HCT116 (cell line): ENCODE measurements at regions not wholly inside any gene's neighbourhood (a gene's known extent, or its start where the extent isn't known, plus 50 kb on each side); places are given as distances from the start of the nearest gene placed in this dataset.

Experiments used
- ATAC-seq: fragments of 200-7000 bp; cut with Tn5 transposase; 2 replicates; pipeline ENCODE4 v1.9.1; 2020; ENCODE audit warnings: mild to moderate bottlenecking, moderate library complexity
- BruUV-seq: library from RNA; stranded (reverse); fragments of 400-500 nt; replicated peaks from 2 replicates; lab custom pipeline; 2021; lab: Mats Ljungman, UMichigan
- CTCF ChIA-PET: fragments of 300-600 bp; sonication (Branson Sonifier 250); formaldehyde crosslinking; loops from one replicate; lab custom pipeline; 2021; ENCODE audit warnings: antibody characterized with exemption; lab: Charles Lee
- POLR2A ChIA-PET: fragments of 300-600, 350-600 bp; sonication (Branson Sonifier 250); formaldehyde crosslinking; loops from one replicate; lab custom pipeline; 2021; ENCODE audit warnings: antibody characterized with exemption; lab: Charles Lee
- RAD21 ChIA-PET, 2 experiments: fragments of 300-600 bp; sonication (Branson Sonifier 250); formaldehyde crosslinking; loops; one replicate each; lab custom pipeline; 2023; ENCODE audit warnings: low total read pairs in 2 of 2; ENCODE audit not compliant: uncharacterized antibody in 2 of 2, unreplicated experiment in 2 of 2, low non-redundant PET in 1 of 2; lab: Charles Lee
- DNase-seq: peaks from one replicate; pipeline ENCODE4 v3.0.0-alpha.2; 2010; ENCODE audit warnings: low read depth, low spot score
- H2AFZ ChIP-seq: fragments of 200-600 bp; shearing (Covaris generic), sonication (generic); 2 replicates; pipeline ENCODE4 v1.6.1; 2017; ENCODE audit warnings: low read depth, mixed run types, mixed read lengths, antibody characterized with exemption, low read length; ENCODE audit not compliant: poor library complexity, severe bottlenecking
- H3K27ac ChIP-seq: 2 replicates; pipeline ENCODE4 v1.5.1; 2012; ENCODE audit warnings: low read depth, low read length
- H3K27me3 ChIP-seq: fragments of 200-600 bp; sonication (generic); 2 replicates; pipeline ENCODE4 v1.6.1; 2016; ENCODE audit warnings: mixed run types, low read length, mixed read lengths; ENCODE audit not compliant: insufficient read depth
- H3K36me3 ChIP-seq, 2 experiments: fragments of 200-500 bp in 1 of 2; fragments of 200-600 bp in 1 of 2; sonication (Bioruptor generic) in 1 of 2; sonication (generic) in 1 of 2; 2 replicates each; pipeline versions ENCODE4 v1.5.1 to v1.6.1; 2014 to 2016; ENCODE audit warnings: low read length in 2 of 2, inconsistent platforms in 1 of 2, mixed read lengths in 1 of 2, mixed run types in 1 of 2; ENCODE audit not compliant: insufficient read depth in 2 of 2, control insufficient read depth in 1 of 2
- H3K4me1 ChIP-seq, 2 experiments: fragments of 200-600 bp in 1 of 2; sonication (generic) in 1 of 2; 2 replicates each; pipeline versions ENCODE4 v1.5.1 to v1.6.1; 2012 to 2017; ENCODE audit warnings: low read length in 2 of 2, inconsistent platforms in 1 of 2, mild to moderate bottlenecking in 1 of 2, mixed read lengths in 1 of 2, mixed run types in 1 of 2, moderate library complexity in 1 of 2; ENCODE audit not compliant: insufficient read depth in 2 of 2, control insufficient read depth in 1 of 2
- H3K4me2 ChIP-seq: fragments of 200-600 bp; sonication (generic); 2 replicates; pipeline ENCODE4 v1.6.1; 2017; ENCODE audit warnings: mixed run types, low read length, mixed read lengths
- H3K4me3 ChIP-seq, 2 experiments: fragments of 200-600 bp in 1 of 2; sonication (generic) in 1 of 2; replicated peaks in 1 of 2; 2 replicates each; pipeline ENCODE4 v1.5.1; 2011 to 2016; ENCODE audit warnings: low read length in 2 of 2, control low read depth in 1 of 2, low read depth in 1 of 2, mild to moderate bottlenecking in 1 of 2, mixed read lengths in 1 of 2, mixed run types in 1 of 2
- H3K79me2 ChIP-seq: fragments of 200-600 bp; sonication (generic); 2 replicates; pipeline ENCODE4 v1.6.1; 2017; ENCODE audit warnings: mild to moderate bottlenecking, mixed run types, low read length, moderate library complexity, mixed read lengths; ENCODE audit not compliant: insufficient read depth
- H3K9ac ChIP-seq: fragments of 200-600 bp; sonication (generic); 2 replicates; pipeline ENCODE4 v1.6.1; 2016; ENCODE audit warnings: low read length, mixed read lengths
- H3K9me2 ChIP-seq: fragments of 200-600 bp; sonication (generic), shearing (Covaris generic); 2 replicates; pipeline ENCODE4 v1.6.1; 2017; ENCODE audit warnings: mixed run types, mild to moderate bottlenecking, moderate library complexity; ENCODE audit not compliant: insufficient read depth
- H3K9me3 ChIP-seq, 2 experiments: fragments of 200-500 bp in 1 of 2; fragments of 200-600 bp in 1 of 2; sonication (Bioruptor generic) in 1 of 2; sonication (generic) in 1 of 2; 2 replicates each; pipeline ENCODE4 v1.6.1; 2014 to 2017; ENCODE audit warnings: low read length in 2 of 2, mixed read lengths in 2 of 2, inconsistent platforms in 1 of 2, low read depth in 1 of 2, mild to moderate bottlenecking in 1 of 2, mixed run types in 1 of 2, moderate library complexity in 1 of 2; ENCODE audit not compliant: control insufficient read depth in 1 of 2, insufficient read depth in 1 of 2
- H4K20me1 ChIP-seq: fragments of 200-600 bp; sonication (generic), shearing (Covaris generic); 2 replicates; pipeline ENCODE4 v1.6.1; 2017; ENCODE audit warnings: mixed run types, mild to moderate bottlenecking, moderate library complexity; ENCODE audit not compliant: insufficient read depth
- CBX3 ChIP-seq: IDR thresholded peaks from 2 replicates; pipeline ENCODE4 v1.6.1; 2012; ENCODE audit warnings: low read depth
- CTCF ChIP-seq, 3 experiments: fragments of 200-600 bp in 1 of 3; sonication (generic) in 1 of 3; IDR thresholded peaks in 2 of 3; conservative IDR thresholded peaks in 1 of 3; 2 replicates each; pipeline ENCODE4 v1.5.1; 2012 to 2017; ENCODE audit warnings: low read depth in 2 of 3, low read length in 2 of 3, antibody characterized with exemption in 1 of 3, borderline replicate concordance in 1 of 3, control low read depth in 1 of 3, mild to moderate bottlenecking in 1 of 3, mixed read lengths in 1 of 3, mixed run types in 1 of 3, moderate library complexity in 1 of 3; ENCODE audit not compliant: insufficient read depth in 1 of 3
- EGR1 ChIP-seq: IDR thresholded peaks from 2 replicates; pipeline ENCODE4 v1.6.1; 2012; ENCODE audit warnings: low read depth
- ELF1 ChIP-seq: IDR thresholded peaks from 2 replicates; pipeline ENCODE4 v1.6.1; 2012; ENCODE audit warnings: low read depth, borderline replicate concordance
- EZH2 ChIP-seq: fragments of 200-600 bp; sonication (generic); IDR thresholded peaks from 2 replicates; pipeline ENCODE4 v1.6.1; 2017; ENCODE audit warnings: antibody characterized with exemption, mixed run types
- EZH2phosphoT487 ChIP-seq: fragments of 200-600 bp; IDR thresholded peaks from 2 replicates; pipeline ENCODE4 v1.6.1; 2018; ENCODE audit warnings: antibody characterized with exemption, borderline replicate concordance
- FOSL1 ChIP-seq: IDR thresholded peaks from 2 replicates; pipeline ENCODE4 v1.6.1; 2012; ENCODE audit warnings: low read depth
- MAX ChIP-seq: IDR thresholded peaks from 2 replicates; pipeline ENCODE4 v1.6.1; 2012
- POLR2A ChIP-seq: IDR thresholded peaks from 2 replicates; pipeline ENCODE4 v1.7.0; 2011; ENCODE audit warnings: borderline replicate concordance; ENCODE audit not compliant: insufficient read depth, insufficient read length; ENCODE audit errors: extremely low read depth
- POLR2AphosphoS5 ChIP-seq: IDR thresholded peaks from 2 replicates; pipeline ENCODE4 v1.6.1; 2011; ENCODE audit warnings: mild to moderate bottlenecking, low read depth, low read length, moderate library complexity
- RAD21 ChIP-seq: IDR thresholded peaks from 2 replicates; pipeline ENCODE4 v1.6.1; 2012; ENCODE audit warnings: low read depth, mild to moderate bottlenecking
- REST ChIP-seq: IDR thresholded peaks from 2 replicates; pipeline ENCODE4 v1.6.1; 2012; ENCODE audit warnings: low read depth
- SP1 ChIP-seq: IDR thresholded peaks from 2 replicates; pipeline ENCODE4 v1.6.1; 2012; ENCODE audit warnings: low read depth
- TCF7L2 ChIP-seq: IDR thresholded peaks from 2 replicates; pipeline ENCODE4 v1.7.0; 2011; ENCODE audit warnings: borderline replicate concordance, inconsistent platforms; ENCODE audit not compliant: insufficient read depth, insufficient read length; ENCODE audit errors: extremely low read depth
- YY1 ChIP-seq: IDR thresholded peaks from 2 replicates; pipeline ENCODE4 v1.6.1; 2011; ENCODE audit warnings: low read length, low read depth, moderate library complexity, mild to moderate bottlenecking; ENCODE audit not compliant: insufficient replicate concordance; ENCODE audit errors: extremely low read depth
- intact Hi-C: fragments of 100-400 bp; cut with micrococcal nuclease; formaldehyde crosslinking; loops from 2 replicates; pipeline ENCODE4 v1.10.0; 2022

- TF ChIP-seq POLR2A = no peak
- TF ChIP-seq CBX3 = no peak
- no peak for TF ChIP-seq CTCF (IDR thresholded peaks at IDR 0.05 in 2 of 3, conservative IDR thresholded peaks at IDR 0.05 in 1 of 3; ENCODE audit: borderline replicate concordance in 1 of 3, insufficient read depth in 1 of 3, low read depth in 2 of 3, low read length in 2 of 3)
- TF ChIP-seq EZH2 = no peak
- no peak for TF ChIP-seq EZH2phosphoT487
- no peak for TF ChIP-seq SP1
- no peak for TF ChIP-seq EGR1
- no peak for TF ChIP-seq TCF7L2
- ChIA-PET RAD21 (no interaction called here), CTCF (no interaction called here), POLR2A (no interaction called here)
- Histone ChIP-seq H3K27me3 (0 out of 2 replicates have a peak, but pooled peaks cover 11% of the 10 kb centered on the region), H3K27ac (no peak overlapping the region), H3K4me3 (no peak overlapping the region), H3K9ac (no peak overlapping the region), H4K20me1 (no peaks in the 10 kb centered on the region), H3K9me2 (no peaks in the 10 kb centered on the region), H3K4me2 (no peak overlapping the region), H3K79me2 (no peaks in the 10 kb centered on the region), H3K9me3 (no peaks in the 10 kb centered on the region), H3K4me1 (no peaks in the 10 kb centered on the region), H3K36me3 (no peaks in the 10 kb centered on the region), H2AFZ (no peak overlapping the region)
- DNase-seq (no peak), ATAC-seq (no peak)
- BruUV-seq = no TSS peak
- intact Hi-C loops = no loop called here
These were observed 99.4 kb upstream of the ADAMTS16 start for GRCh38 chr5:5040712-5041111.

- TF ChIP-seq ELF1 = no peak
- no peak for TF ChIP-seq FOSL1
- TF ChIP-seq TCF7L2 = no peak
- no peak for TF ChIP-seq POLR2AphosphoS5
- TF ChIP-seq EZH2phosphoT487 = no peak
- TF ChIP-seq POLR2A = no peak
- TF ChIP-seq YY1 = no peak
- TF ChIP-seq REST = no peak
- no peak for TF ChIP-seq RAD21
- TF ChIP-seq CBX3 = no peak
- no peak for TF ChIP-seq MAX
- H3K9me3 ChIP-seq = no peaks in the 10 kb centered on the region
- POLR2A ChIA-PET = no interaction called here
- H3K4me2 ChIP-seq = no peak overlapping the region
- DNase-seq = no peak
- no peak overlapping the region for H2AFZ ChIP-seq
- H3K9me2 ChIP-seq = no peaks in the 10 kb centered on the region
- no peak overlapping the region for H3K27ac ChIP-seq
- no peaks in the 10 kb centered on the region for H3K36me3 ChIP-seq
- CTCF ChIA-PET = no interaction called here
- H3K27me3 ChIP-seq = 0 out of 2 replicates have a peak, but pooled peaks cover 27% of the 10 kb centered on the region
- intact Hi-C loops = no loop called here
- H3K4me1 ChIP-seq = no peaks in the 10 kb centered on the region
- no TSS peak for BruUV-seq
- RAD21 ChIA-PET = no interaction called here
- no peak overlapping the region for H3K9ac ChIP-seq
- no peak overlapping the region for H3K4me3 ChIP-seq
- no peak for ATAC-seq
- H4K20me1 ChIP-seq = no peaks in the 10 kb centered on the region
- H3K79me2 ChIP-seq = no peaks in the 10 kb centered on the region
These were observed 97.3 kb upstream of the ADAMTS16 start for GRCh38 chr5:5042806-5043205.
